ENCODE measurements at regions not wholly inside any gene's neighbourhood (a gene's known extent, or its start where the extent isn't known, plus 50 kb on each side); places are given as distances from the start of the nearest gene placed in this dataset.

GRCh38 chr2:220240641-220241040 lies 613.2 kb downstream of the SLC4A3 start:
- TF ChIP-seq EZH2 (IDR thresholded peaks at IDR 0.05; ENCODE audit: borderline replicate concordance, low read length): no peak
- TF ChIP-seq, protein P1, sequence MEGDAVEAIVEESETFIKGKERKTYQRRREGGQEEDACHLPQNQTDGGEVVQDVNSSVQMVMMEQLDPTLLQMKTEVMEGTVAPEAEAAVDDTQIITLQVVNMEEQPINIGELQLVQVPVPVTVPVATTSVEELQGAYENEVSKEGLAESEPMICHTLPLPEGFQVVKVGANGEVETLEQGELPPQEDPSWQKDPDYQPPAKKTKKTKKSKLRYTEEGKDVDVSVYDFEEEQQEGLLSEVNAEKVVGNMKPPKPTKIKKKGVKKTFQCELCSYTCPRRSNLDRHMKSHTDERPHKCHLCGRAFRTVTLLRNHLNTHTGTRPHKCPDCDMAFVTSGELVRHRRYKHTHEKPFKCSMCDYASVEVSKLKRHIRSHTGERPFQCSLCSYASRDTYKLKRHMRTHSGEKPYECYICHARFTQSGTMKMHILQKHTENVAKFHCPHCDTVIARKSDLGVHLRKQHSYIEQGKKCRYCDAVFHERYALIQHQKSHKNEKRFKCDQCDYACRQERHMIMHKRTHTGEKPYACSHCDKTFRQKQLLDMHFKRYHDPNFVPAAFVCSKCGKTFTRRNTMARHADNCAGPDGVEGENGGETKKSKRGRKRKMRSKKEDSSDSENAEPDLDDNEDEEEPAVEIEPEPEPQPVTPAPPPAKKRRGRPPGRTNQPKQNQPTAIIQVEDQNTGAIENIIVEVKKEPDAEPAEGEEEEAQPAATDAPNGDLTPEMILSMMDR (IDR thresholded peaks at IDR 0.05; ENCODE audit: low read length): no peak

All from OCI-LY1 (cell line).